Karpas-422 (cell line): ENCODE measurements at regions not wholly inside any gene's neighbourhood (a gene's known extent, or its start where the extent isn't known, plus 50 kb on each side); places are given as distances from the start of the nearest gene placed in this dataset.
"Not testable (repeated sequence)": the region's sequence is repeated elsewhere in the genome, so short reads cannot be mapped to it uniquely, and the experiment has no call there.

ENCODE experiments used
- DNase-seq: peaks from one replicate; pipeline ENCODE4 v3.0.0-alpha.2; 2015
- H2AFZ ChIP-seq: fragments of 200-600 bp; sonication (generic); 2 replicates; pipeline ENCODE4 v1.6.1; 2014; ENCODE audit warnings: antibody characterized with exemption, low read length, mixed read lengths
- H3K27ac ChIP-seq: fragments of 200-600 bp; sonication (generic); 2 replicates; pipeline ENCODE4 v1.5.1; 2014; ENCODE audit warnings: mild to moderate bottlenecking, low read length, moderate library complexity
- H3K27me3 ChIP-seq: fragments of 200-600 bp; sonication (generic); 2 replicates; pipeline ENCODE4 v1.6.1; 2014; ENCODE audit warnings: low read length, mixed read lengths
- H3K36me3 ChIP-seq: fragments of 200-600 bp; sonication (generic); 2 replicates; pipeline ENCODE4 v1.6.1; 2014; ENCODE audit warnings: low read length, mixed read lengths; ENCODE audit not compliant: insufficient read depth
- H3K4me1 ChIP-seq: fragments of 200-600 bp; sonication (generic); 2 replicates; pipeline ENCODE4 v1.6.1; 2014; ENCODE audit warnings: mild to moderate bottlenecking, low read length, mixed read lengths
- H3K4me2 ChIP-seq: fragments of 200-600 bp; sonication (generic); 2 replicates; pipeline ENCODE4 v1.6.1; 2014; ENCODE audit warnings: low read length, low read depth, mild to moderate bottlenecking; ENCODE audit not compliant: poor library complexity, severe bottlenecking
- H3K4me3 ChIP-seq: fragments of 200-600 bp; sonication (generic); 2 replicates; pipeline ENCODE4 v1.5.1; 2014; ENCODE audit warnings: mild to moderate bottlenecking, antibody characterized with exemption, low read length, mixed read lengths
- H3K79me2 ChIP-seq: fragments of 200-600 bp; sonication (generic); 2 replicates; pipeline ENCODE4 v1.6.1; 2014; ENCODE audit warnings: mild to moderate bottlenecking, low read length, mixed read lengths
- H3K9ac ChIP-seq: fragments of 200-600 bp; sonication (generic); 2 replicates; pipeline ENCODE4 v1.6.0; 2014; ENCODE audit warnings: low read length
- H3K9me2 ChIP-seq: fragments of 200-600 bp; sonication (generic), shearing (Covaris generic); replicated peaks from 2 replicates; pipeline ENCODE4 v1.6.0; 2014; ENCODE audit warnings: mild to moderate bottlenecking, low read length, moderate library complexity; ENCODE audit not compliant: insufficient read depth
- H3K9me3 ChIP-seq: fragments of 300-700, 200-600 bp; sonication (generic); 2 replicates; pipeline ENCODE4 v1.6.1; 2014; ENCODE audit warnings: low read length, mixed read lengths
- H4K20me1 ChIP-seq: fragments of 200-600 bp; sonication (generic); 2 replicates; pipeline ENCODE4 v1.6.1; 2014; ENCODE audit warnings: mild to moderate bottlenecking, antibody characterized with exemption, low read length, low read depth; ENCODE audit not compliant: insufficient read depth

DNA sequence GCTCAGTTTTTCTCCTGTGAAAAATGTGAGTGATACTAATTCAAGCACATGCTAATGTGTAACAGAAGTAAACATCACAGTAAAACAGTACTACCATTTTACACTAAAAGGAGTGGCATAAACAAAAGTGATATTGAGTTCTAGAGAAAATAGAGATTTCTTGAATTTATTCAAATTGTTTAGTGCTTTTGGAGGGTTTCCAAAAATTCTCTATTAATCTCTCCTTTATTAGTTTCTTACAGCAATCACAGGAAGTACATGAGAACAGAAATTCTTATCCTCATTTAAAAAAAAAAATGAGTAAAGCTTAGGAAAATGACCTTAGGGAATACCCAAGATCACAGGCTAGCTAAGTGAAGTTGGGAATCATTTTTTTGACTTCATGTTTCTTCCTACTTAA, 459.7 kb upstream of the GALNTL6 start:
- no peak for DNase-seq
- no peaks in the 10 kb centered on the region for H3K4me1 ChIP-seq
- H3K9me2 ChIP-seq: no peaks in the 10 kb centered on the region
- H3K79me2 ChIP-seq: no peaks in the 10 kb centered on the region
- H3K9ac ChIP-seq: no peak overlapping the region
- no peak overlapping the region for H3K4me2 ChIP-seq
- no peaks in the 10 kb centered on the region for H4K20me1 ChIP-seq
- no peaks in the 10 kb centered on the region for H3K27me3 ChIP-seq
- no peaks in the 10 kb centered on the region for H3K9me3 ChIP-seq
- H2AFZ ChIP-seq: no peak overlapping the region
- no peak overlapping the region for H3K27ac ChIP-seq
- no peak overlapping the region for H3K4me3 ChIP-seq
- no peaks in the 10 kb centered on the region for H3K36me3 ChIP-seq

DNA sequence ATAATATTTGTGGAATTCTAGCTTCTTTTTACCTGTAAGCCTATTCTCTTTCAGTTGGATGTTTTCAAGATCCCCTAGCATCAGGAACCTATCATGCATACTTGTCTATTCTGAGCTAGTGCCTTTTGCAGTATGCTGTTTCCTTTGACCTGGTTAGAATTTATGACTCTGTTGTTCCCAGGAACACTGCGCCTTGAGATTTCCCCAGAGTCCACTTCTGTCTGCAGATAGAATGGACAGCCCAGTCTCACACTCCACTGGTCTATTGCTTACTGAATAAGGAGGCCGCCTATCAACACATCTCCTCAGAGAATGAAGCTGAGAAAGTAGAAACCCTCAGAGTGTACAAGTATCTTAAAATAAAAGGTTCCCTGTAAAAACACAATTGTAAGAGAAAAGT, 465.1 kb upstream of the GALNTL6 start:
- no peaks in the 10 kb centered on the region for H4K20me1 ChIP-seq
- no peak overlapping the region for H3K4me2 ChIP-seq
- no peak overlapping the region for H3K27ac ChIP-seq
- no peaks in the 10 kb centered on the region for H3K9me3 ChIP-seq
- no peak overlapping the region for H3K9ac ChIP-seq
- H3K79me2 ChIP-seq: no peaks in the 10 kb centered on the region
- H3K4me3 ChIP-seq: no peak overlapping the region
- H3K27me3 ChIP-seq: no peaks in the 10 kb centered on the region
- no peaks in the 10 kb centered on the region for H3K4me1 ChIP-seq
- no peaks in the 10 kb centered on the region for H3K9me2 ChIP-seq
- no peak overlapping the region for H2AFZ ChIP-seq
- DNase-seq: no peak
- no peaks in the 10 kb centered on the region for H3K36me3 ChIP-seq

DNA sequence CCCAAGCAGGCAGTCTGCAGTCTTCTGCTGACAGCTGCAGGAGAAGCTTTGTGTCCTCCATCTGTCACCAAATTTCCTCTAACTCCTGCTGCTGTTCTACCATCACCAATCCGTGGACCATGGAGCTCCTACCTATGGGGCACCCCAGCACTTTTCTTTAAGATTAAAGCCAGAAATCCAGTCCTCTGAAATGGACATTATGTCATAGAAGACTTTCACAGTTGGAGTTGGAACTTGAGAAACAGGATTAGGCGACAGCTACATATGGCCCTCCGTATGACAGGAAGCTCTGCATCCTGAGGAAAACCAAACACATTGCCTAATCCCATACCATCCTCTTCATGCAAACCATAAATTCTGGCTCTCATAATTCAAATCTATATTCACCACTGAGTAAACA, 470.6 kb upstream of the GALNTL6 start:
- no peak overlapping the region for H3K9ac ChIP-seq
- H3K9me3 ChIP-seq: no peaks in the 10 kb centered on the region
- no peak overlapping the region for H3K4me3 ChIP-seq
- H2AFZ ChIP-seq: no peak overlapping the region
- no peak overlapping the region for H3K4me2 ChIP-seq
- H3K79me2 ChIP-seq: no peaks in the 10 kb centered on the region
- H3K4me1 ChIP-seq: no peaks in the 10 kb centered on the region
- no peak for DNase-seq
- no peaks in the 10 kb centered on the region for H3K9me2 ChIP-seq
- H3K27me3 ChIP-seq: no peaks in the 10 kb centered on the region
- H3K27ac ChIP-seq: no peak overlapping the region
- H3K36me3 ChIP-seq: no peaks in the 10 kb centered on the region
- no peaks in the 10 kb centered on the region for H4K20me1 ChIP-seq

- Histone ChIP-seq H3K9me2 (no peaks in the 10 kb centered on the region), H3K27ac (no peak overlapping the region), H3K9ac (no peak overlapping the region), H3K4me2 (no peak overlapping the region), H3K79me2 (no peaks in the 10 kb centered on the region), H3K4me1 (no peaks in the 10 kb centered on the region), H3K4me3 (no peak overlapping the region), H3K9me3 (no peaks in the 10 kb centered on the region), H3K27me3 (no peaks in the 10 kb centered on the region), H3K36me3 (no peaks in the 10 kb centered on the region), H4K20me1 (no peaks in the 10 kb centered on the region), H2AFZ (no peak overlapping the region)
- DNase-seq: no peak
These were observed 472.9 kb upstream of the GALNTL6 start for GRCh38 chr4:171340258-171340657.

DNA sequence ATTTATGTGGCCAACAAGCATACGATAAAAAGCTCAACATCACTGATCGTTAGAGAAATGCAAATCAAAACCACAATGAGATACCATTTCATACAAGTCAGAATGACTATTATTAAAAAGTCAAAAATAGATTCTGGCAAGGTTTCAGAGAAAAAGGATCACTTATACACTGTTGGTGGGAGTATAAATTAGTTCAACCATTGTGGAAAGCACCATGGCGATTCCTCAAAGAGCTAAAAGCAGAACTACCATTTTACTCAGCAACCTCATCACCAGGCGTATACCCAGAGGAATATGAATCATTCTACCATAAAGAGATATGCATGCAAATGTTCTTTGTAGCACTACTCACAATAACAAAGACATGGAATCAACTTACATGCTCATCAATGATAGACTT, 478.7 kb upstream of the GALNTL6 start:
- Histone ChIP-seq H4K20me1 (no peaks in the 10 kb centered on the region), H3K9me2 (no peaks in the 10 kb centered on the region), H3K4me3 (no peak overlapping the region), H3K4me2 (no peak overlapping the region), H3K36me3 (no peaks in the 10 kb centered on the region), H2AFZ (no peak overlapping the region), H3K27ac (no peak overlapping the region), H3K4me1 (no peaks in the 10 kb centered on the region), H3K9me3 (no peaks in the 10 kb centered on the region), H3K27me3 (no peaks in the 10 kb centered on the region), H3K9ac (no peak overlapping the region), H3K79me2 (no peaks in the 10 kb centered on the region)
- no peak for DNase-seq

GRCh38 chr4:171308661-171309060, 504.5 kb upstream of the GALNTL6 start:
- Histone ChIP-seq H3K27me3 (no peaks in the 10 kb centered on the region), H2AFZ (no peak overlapping the region), H3K9me2 (no peaks in the 10 kb centered on the region), H4K20me1 (no peaks in the 10 kb centered on the region), H3K4me1 (no peaks in the 10 kb centered on the region), H3K9me3 (no peaks in the 10 kb centered on the region), H3K79me2 (no peaks in the 10 kb centered on the region), H3K4me2 (no peak overlapping the region), H3K9ac (no peak overlapping the region), H3K27ac (no peak overlapping the region), H3K36me3 (no peaks in the 10 kb centered on the region), H3K4me3 (no peak overlapping the region)
- no peak for DNase-seq

DNA sequence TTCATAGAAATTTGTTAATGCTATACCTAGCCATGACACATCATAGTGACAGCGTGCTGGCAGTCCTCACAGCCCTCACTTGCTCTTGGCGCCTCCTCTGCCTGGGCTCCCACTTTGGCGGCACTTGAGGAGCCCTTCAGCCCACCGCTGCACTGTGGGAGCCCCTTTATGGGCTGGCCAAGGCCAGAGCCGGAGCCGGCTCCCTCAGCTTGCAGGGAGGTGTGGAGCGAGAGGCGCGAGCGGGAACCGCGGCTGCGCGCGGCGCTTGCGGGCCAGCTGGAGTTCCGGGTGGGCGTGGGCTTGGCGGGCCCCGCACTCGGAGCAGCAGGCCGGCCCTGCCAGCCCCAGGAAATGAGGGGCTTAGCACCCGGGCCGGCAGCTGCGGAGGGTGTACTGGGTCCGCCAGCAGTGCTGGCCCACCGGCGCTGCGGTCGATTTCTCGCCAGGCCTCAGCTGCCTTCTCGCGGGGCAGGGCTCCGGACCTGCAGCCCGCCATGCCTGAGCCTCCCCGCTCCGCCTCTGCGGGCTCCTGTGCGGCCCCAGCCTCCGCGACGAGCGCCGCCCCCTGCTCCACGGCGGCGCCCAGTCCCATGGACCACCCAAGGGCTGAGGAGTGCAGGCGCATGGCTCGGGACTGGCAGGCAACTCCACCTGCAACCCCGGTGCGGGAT, 515.0 kb upstream of the GALNTL6 start:
- H2AFZ ChIP-seq, H3K36me3 ChIP-seq, H3K27ac ChIP-seq, H3K9ac ChIP-seq, DNase-seq, H3K27me3 ChIP-seq, H3K4me2 ChIP-seq, H3K4me3 ChIP-seq, H3K9me2 ChIP-seq, H3K4me1 ChIP-seq, H4K20me1 ChIP-seq, H3K79me2 ChIP-seq, H3K9me3 ChIP-seq: not testable (repeated sequence)

GRCh38 chr4:171288816-171289432, 524.3 kb upstream of the GALNTL6 start:
- no peak for DNase-seq
- H3K27ac ChIP-seq: no peak overlapping the region
- H2AFZ ChIP-seq: no peak overlapping the region
- H3K4me2 ChIP-seq: no peak overlapping the region
- H3K36me3 ChIP-seq: no peaks in the 10 kb centered on the region
- no peaks in the 10 kb centered on the region for H3K9me2 ChIP-seq
- no peaks in the 10 kb centered on the region for H3K9me3 ChIP-seq
- H3K4me3 ChIP-seq: no peak overlapping the region
- no peaks in the 10 kb centered on the region for H3K79me2 ChIP-seq
- no peaks in the 10 kb centered on the region for H4K20me1 ChIP-seq
- no peaks in the 10 kb centered on the region for H3K4me1 ChIP-seq
- no peaks in the 10 kb centered on the region for H3K27me3 ChIP-seq
- no peak overlapping the region for H3K9ac ChIP-seq
